KMS-11 (cell line): ENCODE measurements at regions not wholly inside any gene's neighbourhood (a gene's known extent, or its start where the extent isn't known, plus 50 kb on each side); places are given as distances from the start of the nearest gene placed in this dataset.
"Not testable (repeated sequence)": the region's sequence is repeated elsewhere in the genome, so short reads cannot be mapped to it uniquely, and the experiment has no call there.

Experiments used
- H2AFZ ChIP-seq: fragments of 200-600 bp; sonication (generic); 2 replicates; pipeline ENCODE4 v1.6.1; 2016; ENCODE audit warnings: antibody characterized with exemption, mixed run types, low read depth
- H3K27ac ChIP-seq: fragments of 200-600 bp; sonication (generic); 2 replicates; pipeline ENCODE4 v1.6.1; 2016; ENCODE audit warnings: mild to moderate bottlenecking, mixed run types
- H3K27me3 ChIP-seq: fragments of 200-600 bp; sonication (generic); 2 replicates; pipeline ENCODE4 v1.6.1; 2017; ENCODE audit warnings: mild to moderate bottlenecking, low read depth, mixed run types, moderate library complexity; ENCODE audit not compliant: insufficient read depth
- H3K36me3 ChIP-seq: fragments of 200-600 bp; sonication (generic); 2 replicates; pipeline ENCODE4 v1.6.1; 2017; ENCODE audit warnings: mild to moderate bottlenecking, mixed run types; ENCODE audit not compliant: insufficient read depth
- H3K4me1 ChIP-seq: fragments of 200-600 bp; sonication (generic); 2 replicates; pipeline ENCODE4 v1.6.1; 2016; ENCODE audit warnings: mild to moderate bottlenecking, low read depth, mixed run types; ENCODE audit not compliant: poor library complexity, severe bottlenecking
- H3K4me2 ChIP-seq: fragments of 200-600 bp; sonication (generic); 2 replicates; pipeline ENCODE4 v1.7.0; 2016; ENCODE audit warnings: mild to moderate bottlenecking, mixed run types
- H3K4me3 ChIP-seq: fragments of 200-600 bp; sonication (generic); IDR thresholded peaks from 2 replicates; pipeline ENCODE4 v1.6.1; 2017; ENCODE audit warnings: low read depth, low read length, mixed read lengths; ENCODE audit not compliant: insufficient read depth
- H3K79me2 ChIP-seq: fragments of 200-600 bp; sonication (generic); 2 replicates; pipeline ENCODE4 v1.6.1; 2016; ENCODE audit warnings: low read depth, mixed run types; ENCODE audit not compliant: insufficient read depth
- H3K9ac ChIP-seq: fragments of 200-600 bp; sonication (generic); 2 replicates; pipeline ENCODE4 v1.6.1; 2016; ENCODE audit warnings: mild to moderate bottlenecking, mixed run types
- H4K20me1 ChIP-seq: fragments of 200-600 bp; sonication (generic); 2 replicates; pipeline ENCODE4 v1.6.1; 2016; ENCODE audit warnings: mild to moderate bottlenecking, mixed run types; ENCODE audit not compliant: insufficient read depth
- TF ChIP-seq, protein P1 (sequence below): fragments of 200-600 bp; sonication (generic); conservative IDR thresholded peaks from 2 replicates; pipeline ENCODE4 v1.6.1; 2017; ENCODE audit warnings: low read depth, mild to moderate bottlenecking, antibody characterized with exemption, low read length, moderate library complexity, mixed read lengths

DNA sequence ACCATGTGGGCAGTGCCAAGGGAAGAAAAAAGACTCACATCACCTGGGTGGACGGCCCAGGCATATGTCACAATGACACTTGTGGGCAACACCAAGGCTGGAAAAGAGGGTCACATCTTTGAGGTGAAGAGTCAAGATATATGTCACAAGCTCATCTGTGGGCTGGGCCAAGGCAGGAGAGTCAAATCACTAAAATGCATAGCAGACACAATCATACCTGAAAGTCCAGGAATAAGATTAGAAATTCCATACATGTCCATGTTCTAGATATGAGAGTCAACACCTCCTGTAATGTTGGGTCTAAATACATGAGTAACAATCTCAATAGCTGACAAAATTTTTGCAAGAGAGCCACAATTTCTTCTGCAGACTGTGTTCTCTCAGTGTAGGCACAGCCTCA lies 145.0 kb downstream of the ZNF675 start:
- TF ChIP-seq, protein P1, sequence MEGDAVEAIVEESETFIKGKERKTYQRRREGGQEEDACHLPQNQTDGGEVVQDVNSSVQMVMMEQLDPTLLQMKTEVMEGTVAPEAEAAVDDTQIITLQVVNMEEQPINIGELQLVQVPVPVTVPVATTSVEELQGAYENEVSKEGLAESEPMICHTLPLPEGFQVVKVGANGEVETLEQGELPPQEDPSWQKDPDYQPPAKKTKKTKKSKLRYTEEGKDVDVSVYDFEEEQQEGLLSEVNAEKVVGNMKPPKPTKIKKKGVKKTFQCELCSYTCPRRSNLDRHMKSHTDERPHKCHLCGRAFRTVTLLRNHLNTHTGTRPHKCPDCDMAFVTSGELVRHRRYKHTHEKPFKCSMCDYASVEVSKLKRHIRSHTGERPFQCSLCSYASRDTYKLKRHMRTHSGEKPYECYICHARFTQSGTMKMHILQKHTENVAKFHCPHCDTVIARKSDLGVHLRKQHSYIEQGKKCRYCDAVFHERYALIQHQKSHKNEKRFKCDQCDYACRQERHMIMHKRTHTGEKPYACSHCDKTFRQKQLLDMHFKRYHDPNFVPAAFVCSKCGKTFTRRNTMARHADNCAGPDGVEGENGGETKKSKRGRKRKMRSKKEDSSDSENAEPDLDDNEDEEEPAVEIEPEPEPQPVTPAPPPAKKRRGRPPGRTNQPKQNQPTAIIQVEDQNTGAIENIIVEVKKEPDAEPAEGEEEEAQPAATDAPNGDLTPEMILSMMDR = no peak
- Histone ChIP-seq H3K27me3 (no peaks in the 10 kb centered on the region), H2AFZ (no peak overlapping the region), H3K36me3 (no peaks in the 10 kb centered on the region), H3K27ac (no peak overlapping the region), H4K20me1 (no peaks in the 10 kb centered on the region), H3K79me2 (no peaks in the 10 kb centered on the region), H3K4me3 (no peak overlapping the region), H3K4me2 (no peak overlapping the region), H3K4me1 (peaks cover 44% of the 10 kb centered on the region), H3K9ac (no peak overlapping the region)

DNA sequence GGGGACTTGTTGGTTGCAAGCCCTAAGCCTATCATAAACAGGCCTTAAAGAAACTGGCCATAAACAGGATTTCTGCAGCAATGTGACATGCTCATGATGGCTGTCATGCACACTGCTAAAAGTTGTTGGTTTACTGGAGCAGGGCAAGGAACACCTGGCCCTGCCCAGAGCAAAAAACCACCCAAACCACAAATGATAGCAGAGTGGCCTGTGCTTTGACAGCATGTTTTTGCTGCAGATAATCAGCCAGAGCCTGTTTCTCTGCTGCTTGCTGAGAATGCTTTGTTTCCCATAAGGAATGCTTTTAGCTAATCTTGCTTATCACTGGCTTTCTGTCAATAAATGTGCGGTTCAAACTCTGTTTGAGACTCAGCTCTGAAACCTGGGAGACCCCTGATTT lies 144.9 kb upstream of the ZNF91 start:
- not testable (repeated sequence) for H3K79me2 ChIP-seq, H3K4me3 ChIP-seq, H3K27me3 ChIP-seq, H3K36me3 ChIP-seq, H4K20me1 ChIP-seq, H2AFZ ChIP-seq
- Histone ChIP-seq H3K4me2 (peak overlapping the region; percentile 76), H3K9ac (peak overlapping the region; percentile 27; the same call in 1 of the 2 replicates), H3K27ac (peak overlapping the region; percentile 93), H3K4me1 (peaks cover 61% of the 10 kb centered on the region)

DNA sequence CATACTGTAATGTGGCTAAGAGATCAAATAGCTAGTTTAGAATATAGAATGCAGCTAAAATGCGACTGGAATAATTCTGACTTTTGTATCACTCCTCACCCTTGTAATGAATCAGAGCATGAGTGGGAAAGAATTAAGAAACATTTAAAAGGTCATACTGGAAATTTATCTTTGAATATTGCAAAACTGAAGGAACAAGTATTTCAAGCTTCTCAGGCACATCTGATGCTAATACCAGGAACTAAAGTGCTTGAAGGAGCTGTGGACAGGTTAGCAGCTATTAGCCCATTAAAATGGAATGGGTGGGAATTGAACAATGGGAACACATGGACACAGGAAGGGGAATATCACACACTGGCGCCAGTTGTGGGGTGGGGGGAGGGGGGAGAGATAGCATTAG lies 144.2 kb upstream of the ZNF91 start:
- TF ChIP-seq, protein P1 = no peak
- Histone ChIP-seq H3K27me3 (no peaks in the 10 kb centered on the region), H3K9ac (no peak overlapping the region), H2AFZ (no peak overlapping the region), H3K4me3 (no peak overlapping the region), H3K27ac (peak overlapping the region; percentile 93), H4K20me1 (no peaks in the 10 kb centered on the region), H3K36me3 (no peaks in the 10 kb centered on the region), H3K79me2 (no peaks in the 10 kb centered on the region), H3K4me1 (peaks cover 68% of the 10 kb centered on the region), H3K4me2 (peak overlapping the region; percentile 76)

DNA sequence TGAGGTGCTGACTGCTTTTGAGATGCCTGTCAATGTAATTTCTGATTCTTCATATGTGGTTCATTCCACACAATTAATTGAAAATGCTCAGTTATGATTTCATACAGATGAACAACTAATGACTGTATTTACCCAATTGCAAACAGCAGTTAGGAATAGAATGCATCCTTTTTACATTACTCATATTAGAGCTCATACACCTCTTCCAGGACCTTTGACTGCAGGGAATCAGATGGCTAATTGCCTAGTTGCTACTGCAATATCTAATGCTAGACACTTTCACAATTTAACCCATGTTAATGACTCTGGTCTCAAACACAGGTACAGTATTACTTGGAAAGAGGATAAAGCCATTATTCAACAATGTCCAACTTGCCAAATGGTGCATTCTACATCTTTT lies 141.9 kb upstream of the ZNF91 start:
- not testable (repeated sequence) for H3K36me3 ChIP-seq, H3K27me3 ChIP-seq, H3K4me3 ChIP-seq, H4K20me1 ChIP-seq, H3K4me2 ChIP-seq, H3K27ac ChIP-seq, H3K9ac ChIP-seq, H2AFZ ChIP-seq, H3K79me2 ChIP-seq
- H3K4me1 ChIP-seq = peaks cover 63% of the 10 kb centered on the region

DNA sequence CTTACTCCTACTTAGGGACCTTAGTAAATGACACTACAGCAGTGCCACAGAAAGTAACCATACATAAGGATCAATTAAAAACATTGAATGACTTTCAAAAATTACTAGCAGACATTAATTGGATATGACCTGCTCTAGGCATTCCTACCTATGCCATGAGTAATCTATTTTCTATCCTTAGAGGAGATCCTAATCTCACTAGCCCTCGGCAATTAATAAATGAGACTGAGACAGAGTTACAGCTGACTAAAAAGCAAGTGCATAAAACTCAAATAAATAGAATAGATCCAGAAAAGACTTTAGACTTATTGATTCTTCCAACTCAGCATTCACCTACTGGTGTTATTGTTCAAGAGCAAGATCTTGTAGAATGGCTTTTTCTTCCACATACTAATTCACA lies 141.1 kb upstream of the ZNF91 start:
- H3K9ac ChIP-seq, H3K36me3 ChIP-seq, H3K27me3 ChIP-seq, H3K4me2 ChIP-seq, H2AFZ ChIP-seq, H4K20me1 ChIP-seq, H3K79me2 ChIP-seq, H3K4me3 ChIP-seq, H3K27ac ChIP-seq: not testable (repeated sequence)
- H3K4me1 ChIP-seq = peaks cover 61% of the 10 kb centered on the region

DNA sequence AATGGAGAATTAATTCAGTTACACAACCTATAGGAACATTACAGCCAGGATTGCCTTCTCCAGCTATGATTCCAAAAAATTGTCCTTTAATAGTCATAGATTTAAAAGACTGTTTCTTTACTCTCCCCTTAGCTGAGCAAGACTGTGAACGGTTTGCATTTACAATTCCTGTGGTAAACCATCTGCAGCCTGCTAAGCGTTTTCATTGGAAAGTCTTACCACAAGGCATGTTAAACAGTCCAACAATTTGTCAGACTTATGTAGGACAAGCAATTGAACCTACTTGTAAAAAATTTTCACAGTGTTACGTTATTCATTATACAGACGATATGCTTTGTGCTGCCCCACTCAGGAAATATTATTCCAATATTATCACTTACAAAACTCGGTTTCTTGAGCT lies 140.6 kb upstream of the ZNF91 start:
- not testable (repeated sequence) for H3K4me2 ChIP-seq, H3K9ac ChIP-seq, H3K27ac ChIP-seq, H3K79me2 ChIP-seq, H2AFZ ChIP-seq, H3K27me3 ChIP-seq, H3K36me3 ChIP-seq, H4K20me1 ChIP-seq, H3K4me3 ChIP-seq
- peaks cover 56% of the 10 kb centered on the region for H3K4me1 ChIP-seq

DNA sequence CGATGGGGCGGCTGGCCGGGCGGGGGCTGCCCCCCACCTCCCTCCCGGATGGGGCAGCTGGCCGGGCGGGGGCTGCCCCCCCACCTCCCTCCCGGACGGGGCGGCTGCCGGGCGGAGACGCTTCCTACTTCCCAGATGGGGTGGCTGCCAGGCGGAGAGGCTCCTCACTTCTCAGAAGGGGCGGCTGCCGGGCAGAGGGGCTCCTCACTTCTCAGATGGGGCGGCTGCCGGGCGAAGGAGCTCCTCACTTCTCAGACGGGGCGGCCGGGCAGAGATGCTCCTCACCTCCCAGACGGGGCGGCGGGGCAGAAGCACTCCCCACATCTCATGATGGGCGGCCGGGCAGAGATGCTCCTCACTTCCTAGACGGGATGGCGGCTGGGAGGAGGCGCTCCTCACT lies 138.2 kb upstream of the ZNF91 start:
- H3K4me3 ChIP-seq, H4K20me1 ChIP-seq, H3K27me3 ChIP-seq, H3K4me2 ChIP-seq, H3K27ac ChIP-seq, H3K79me2 ChIP-seq, H3K36me3 ChIP-seq, H3K9ac ChIP-seq, H2AFZ ChIP-seq: not testable (repeated sequence)
- H3K4me1 ChIP-seq = peaks cover 45% of the 10 kb centered on the region
